ENCODE measurements at regions not wholly inside any gene's neighbourhood (a gene's known extent, or its start where the extent isn't known, plus 50 kb on each side); places are given as distances from the start of the nearest gene placed in this dataset.

GRCh38 chr13:90185734-90186133 is 1161.8 kb upstream of the MIR17HG start:
- no peak overlapping the region for H3K4me3 ChIP-seq
- no peak overlapping the region for H3K9ac ChIP-seq (ENCODE audit: insufficient read depth in 1 of 2, low read depth in 2 of 2, low read length in 2 of 2)
- POLR2A ChIA-PET, result interaction anchor here (1.1 kb wide), 1 partner anchor 21 kb away, joined by 4 read pairs; no protein-coding TSS in a partner anchor
- H3K79me2 ChIP-seq (ENCODE audit: control insufficient read depth, insufficient read depth, low read length), result no peaks in the 10 kb centered on the region
- H3K27ac ChIP-seq (ENCODE audit: extremely low read depth, low read depth, low read length), result no peak overlapping the region
- no TSS peak for BruUV-seq (replicated peaks)
- no peak overlapping the region for H2AFZ ChIP-seq (ENCODE audit: low read depth, low read length)
- DNase-seq (ENCODE audit: extremely low read depth in 1 of 4, low spot score in 3 of 4) (no peak), ATAC-seq (no peak), FAIRE-seq (no peak)
- H3K9me1 ChIP-seq (ENCODE audit: control insufficient read depth, insufficient read depth, low read length), result no peaks in the 10 kb centered on the region
- CTCF ChIA-PET (ENCODE audit: low intra/inter-chr PET ratio), result no interaction called here
- no peaks in the 10 kb centered on the region for H3K27me3 ChIP-seq (ENCODE audit: control insufficient read depth in 2 of 2, insufficient read depth in 2 of 2, low read length in 2 of 2)
- H3K9me3 ChIP-seq (replicated peaks; ENCODE audit: control insufficient read depth, insufficient read depth, low read depth, low read length), result peaks cover 4% of the 10 kb centered on the region; the same call in 1 of the 2 replicates
- intact Hi-C loops (cut with micrococcal nuclease), result no loop called here
- no peak overlapping the region for H3K4me2 ChIP-seq (ENCODE audit: insufficient read depth, low read length)
- H4K20me1 ChIP-seq (replicated peaks; ENCODE audit: control insufficient read depth, insufficient read depth, low read length), result no peaks in the 10 kb centered on the region
- H3K36me3 ChIP-seq (ENCODE audit: control insufficient read depth, insufficient read depth, low read length), result no peaks in the 10 kb centered on the region
- in situ Hi-C loops (cut with MboI), result no loop called here
- no peaks in the 10 kb centered on the region for H3K4me1 ChIP-seq (replicated peaks in 1 of 2; ENCODE audit: control insufficient read depth in 2 of 2, insufficient read depth in 2 of 2, low read length in 2 of 2)
- TF ChIP-seq TRIM25 (IDR thresholded peaks at IDR 0.05; ENCODE audit: borderline replicate concordance) (no peak), PURB (CRISPR knock-in tag; IDR thresholded peaks at IDR 0.05; ENCODE audit: low read depth) (no peak), ZKSCAN3 (CRISPR knock-in tag; IDR thresholded peaks at IDR 0.05) (no peak), CBFA2T3 (IDR thresholded peaks at IDR 0.05) (no peak), RCOR1 (IDR thresholded peaks at IDR 0.05; ENCODE audit: borderline replicate concordance in 1 of 2, low read depth in 2 of 2, low read length in 2 of 2) (no peak), MIER1 (IDR thresholded peaks at IDR 0.05; ENCODE audit: low read depth) (no peak), MCM7 (IDR thresholded peaks at IDR 0.05) (no peak), DMBX1 (CRISPR knock-in tag; IDR thresholded peaks at IDR 0.05; ENCODE audit: borderline replicate concordance) (no peak), ZNF444 (CRISPR knock-in tag; IDR thresholded peaks at IDR 0.05) (no peak), MBD1 (CRISPR knock-in tag; IDR thresholded peaks at IDR 0.05) (no peak), ZNF277 (CRISPR knock-in tag; IDR thresholded peaks at IDR 0.05; ENCODE audit: borderline replicate concordance) (no peak), COPS2 (conservative IDR thresholded peaks at IDR 0.05) (no peak), BHLHE40 (IDR thresholded peaks at IDR 0.05; ENCODE audit: low read length) (no peak), BRD9 (IDR thresholded peaks at IDR 0.05; ENCODE audit: low read depth, partially characterized antibody) (no peak)

Measured in K562 (cell line).